MM.1S (cell line): ENCODE measurements at regions not wholly inside any gene's neighbourhood (a gene's known extent, or its start where the extent isn't known, plus 50 kb on each side); places are given as distances from the start of the nearest gene placed in this dataset.

Experiments used
- DNase-seq: peaks from one replicate; pipeline ENCODE4 v3.0.0-alpha.2; 2015
- H2AFZ ChIP-seq: fragments of 300-600 bp; sonication (generic); 2 replicates; pipeline ENCODE4 v1.6.0; 2016; ENCODE audit warnings: antibody characterized with exemption, low read length
- H3F3A ChIP-seq: fragments of 300-600 bp; sonication (generic); 2 replicates; pipeline ENCODE4 v1.6.1; 2016; ENCODE audit warnings: mild to moderate bottlenecking, antibody characterized with exemption, low read length, moderate library complexity, mixed read lengths; ENCODE audit not compliant: insufficient read depth
- H3K27ac ChIP-seq: fragments of 300-600 bp; sonication (generic); 2 replicates; pipeline ENCODE4 v1.5.1; 2016; ENCODE audit warnings: mild to moderate bottlenecking, low read length
- H3K27me3 ChIP-seq: fragments of 300-600 bp; sonication (generic); replicated peaks from 2 replicates; pipeline ENCODE4 v1.6.0; 2016; ENCODE audit warnings: low read length; ENCODE audit not compliant: insufficient read depth
- H3K36me3 ChIP-seq: fragments of 300-600 bp; sonication (generic); replicated peaks from 2 replicates; pipeline ENCODE4 v1.6.1; 2016; ENCODE audit warnings: mild to moderate bottlenecking, low read length, mixed read lengths; ENCODE audit not compliant: insufficient read depth
- H3K4me1 ChIP-seq: fragments of 300-600 bp; sonication (generic); 2 replicates; pipeline ENCODE4 v1.6.1; 2016; ENCODE audit warnings: low read length, mixed read lengths
- H3K4me2 ChIP-seq: fragments of 300-600 bp; sonication (generic); 2 replicates; pipeline ENCODE4 v1.6.0; 2016; ENCODE audit warnings: low read depth, low read length
- H3K4me3 ChIP-seq: fragments of 300-600 bp; sonication (generic); 2 replicates; pipeline ENCODE4 v1.5.1; 2016; ENCODE audit warnings: low read length, mixed read lengths
- H3K79me2 ChIP-seq: fragments of 300-600 bp; sonication (generic); 2 replicates; pipeline ENCODE4 v1.6.1; 2016; ENCODE audit warnings: mixed run types, low read length, mixed read lengths
- H3K9ac ChIP-seq: fragments of 300-600 bp; sonication (generic); 2 replicates; pipeline ENCODE4 v1.6.1; 2016; ENCODE audit warnings: low read length, mixed read lengths
- H3K9me2 ChIP-seq: fragments of 300-600 bp; sonication (generic); replicated peaks from 2 replicates; pipeline ENCODE4 v1.6.1; 2016; ENCODE audit warnings: mild to moderate bottlenecking, low read length, mixed read lengths; ENCODE audit not compliant: insufficient read depth
- H3K9me3 ChIP-seq: fragments of 300-600 bp; sonication (generic); replicated peaks from 2 replicates; pipeline ENCODE4 v1.6.1; 2016; ENCODE audit warnings: mild to moderate bottlenecking, low read length, mixed read lengths; ENCODE audit not compliant: insufficient read depth
- H4K20me1 ChIP-seq: fragments of 300-600 bp; sonication (generic); 2 replicates; pipeline ENCODE4 v1.6.1; 2016; ENCODE audit warnings: mild to moderate bottlenecking, low read length, moderate library complexity, mixed read lengths; ENCODE audit not compliant: insufficient read depth
- CTCF ChIP-seq: fragments of 300-600 bp; sonication (generic); IDR thresholded peaks from 2 replicates; pipeline ENCODE4 v1.5.1; 2016; ENCODE audit warnings: antibody characterized with exemption, low read length, mixed read lengths
- EZH2 ChIP-seq: fragments of 300-600 bp; sonication (generic); optimal IDR thresholded peaks from 2 replicates; pipeline ENCODE3; 2017; ENCODE audit warnings: low read depth, mild to moderate bottlenecking, antibody characterized with exemption, low read length, mixed read lengths
- EZH2phosphoT487 ChIP-seq: fragments of 300-600 bp; sonication (generic); IDR thresholded peaks from 2 replicates; pipeline ENCODE4 v1.6.1; 2018; ENCODE audit warnings: antibody characterized with exemption, low read length

GRCh38 chr1:83764209-83764608, 234.7 kb downstream of the TTLL7 start:
- H3K36me3 ChIP-seq, result no peaks in the 10 kb centered on the region
- no peaks in the 10 kb centered on the region for H3K27me3 ChIP-seq
- H2AFZ ChIP-seq, result no peak overlapping the region
- no peaks in the 10 kb centered on the region for H3K79me2 ChIP-seq
- no peak for TF ChIP-seq CTCF
- no peak overlapping the region for H3K4me3 ChIP-seq
- no peaks in the 10 kb centered on the region for H4K20me1 ChIP-seq
- H3K9me2 ChIP-seq, result no peaks in the 10 kb centered on the region
- no peaks in the 10 kb centered on the region for H3K4me1 ChIP-seq
- H3K9ac ChIP-seq, result no peak overlapping the region
- no peak overlapping the region for H3K4me2 ChIP-seq
- H3F3A ChIP-seq, result no peaks in the 10 kb centered on the region
- no peaks in the 10 kb centered on the region for H3K9me3 ChIP-seq
- no peak for DNase-seq
- H3K27ac ChIP-seq, result no peak overlapping the region

- Histone ChIP-seq H3K36me3 (no peaks in the 10 kb centered on the region), H3K9ac (no peak overlapping the region), H2AFZ (no peak overlapping the region), H3K4me3 (no peak overlapping the region), H3K9me3 (no peaks in the 10 kb centered on the region), H3F3A (no peaks in the 10 kb centered on the region), H3K27me3 (no peaks in the 10 kb centered on the region), H3K27ac (no peak overlapping the region), H3K79me2 (no peaks in the 10 kb centered on the region), H3K4me2 (no peak overlapping the region), H4K20me1 (no peaks in the 10 kb centered on the region), H3K9me2 (no peaks in the 10 kb centered on the region), H3K4me1 (no peaks in the 10 kb centered on the region)
- DNase-seq, result no peak
- no peak for TF ChIP-seq EZH2phosphoT487
- no peak for TF ChIP-seq CTCF
- no peak for TF ChIP-seq EZH2
These were observed 235.4 kb downstream of the TTLL7 start for GRCh38 chr1:83763361-83764095.

GRCh38 chr1:83762416-83762815, 236.5 kb downstream of the TTLL7 start:
- Histone ChIP-seq H3K36me3 (no peaks in the 10 kb centered on the region), H3K9me2 (no peaks in the 10 kb centered on the region), H4K20me1 (no peaks in the 10 kb centered on the region), H3K4me2 (no peak overlapping the region), H2AFZ (no peak overlapping the region), H3K9ac (no peak overlapping the region), H3K27me3 (no peaks in the 10 kb centered on the region), H3F3A (no peaks in the 10 kb centered on the region), H3K4me3 (no peak overlapping the region), H3K27ac (no peak overlapping the region), H3K9me3 (no peaks in the 10 kb centered on the region), H3K4me1 (no peaks in the 10 kb centered on the region), H3K79me2 (no peaks in the 10 kb centered on the region)
- no peak for DNase-seq
- TF ChIP-seq EZH2phosphoT487, result no peak
- no peak for TF ChIP-seq EZH2
- TF ChIP-seq CTCF, result no peak
